Right atrium auricular region (tissue), 2 donors: ENCODE measurements at regions not wholly inside any gene's neighbourhood (a gene's known extent, or its start where the extent isn't known, plus 50 kb on each side); places are given as distances from the start of the nearest gene placed in this dataset.

Experiments
- DNase-seq: peaks from one replicate; pipeline ENCODE4 v3.0.0-alpha.2; 2019; ENCODE audit warnings: low spot score
- H3K27ac ChIP-seq, 2 donors: fragments of 200-600 bp; sonication (generic); 1 replicate in 1 of 2; 2 replicates in 1 of 2; pipeline ENCODE4 v1.5.1; 2016 to 2019
- H3K27me3 ChIP-seq, 2 donors: fragments of 200-600 bp; sonication (generic); one replicate each; pipeline versions ENCODE4 v1.5.1 to v1.6.0; 2017 to 2019
- H3K36me3 ChIP-seq: fragments of 200-600 bp; sonication (generic); one replicate; pipeline ENCODE4 v1.5.1; 2016
- H3K4me1 ChIP-seq, 2 donors: fragments of 200-600 bp; sonication (generic); one replicate each; pipeline versions ENCODE4 v1.5.1 to v1.6.0; 2017 to 2019
- H3K4me3 ChIP-seq, 2 donors: fragments of 200-600 bp; sonication (generic); 1 replicate in 1 of 2; 2 replicates in 1 of 2; pipeline ENCODE4 v1.5.1; 2017 to 2019; ENCODE audit warnings: mild to moderate bottlenecking in 1 of 2, moderate library complexity in 1 of 2
- H3K9me3 ChIP-seq, 2 donors: fragments of 200-600 bp; sonication (generic); one replicate each; pipeline ENCODE4 v1.5.1; 2019
- CTCF ChIP-seq, 2 donors: fragments of 200-600 bp; sonication (generic); IDR thresholded peaks; one replicate each; pipeline ENCODE4 v1.5.1; 2019; ENCODE audit warnings: antibody characterized with exemption in 2 of 2

GRCh38 chr12:89129167-89129870 is 223.0 kb downstream of the DUSP6 start:
- no peaks in the 10 kb centered on the region for H3K4me1 ChIP-seq
- no peak for DNase-seq

GRCh38 chr12:89126712-89127111 is 225.6 kb downstream of the DUSP6 start:
- H3K9me3 ChIP-seq, result no peaks in the 10 kb centered on the region
- H3K4me1 ChIP-seq, result no peaks in the 10 kb centered on the region
- H3K27ac ChIP-seq, result no peak overlapping the region
- H3K36me3 ChIP-seq, result no peaks in the 10 kb centered on the region
- H3K4me3 ChIP-seq, result no peak overlapping the region
- TF ChIP-seq CTCF (IDR thresholded peaks at IDR 0.05), result no peak
- H3K27me3 ChIP-seq, result no peaks in the 10 kb centered on the region
- no peak for DNase-seq

More at GRCh38 chr12:89129167-89129870, 223.0 kb downstream of the DUSP6 start:
- Histone ChIP-seq H3K27ac (no peak overlapping the region), H3K36me3 (no peaks in the 10 kb centered on the region), H3K9me3 (no peaks in the 10 kb centered on the region), H3K4me3 (no peak overlapping the region), H3K27me3 (no peaks in the 10 kb centered on the region)
- no peak for TF ChIP-seq CTCF (IDR thresholded peaks at IDR 0.05)

- Histone ChIP-seq H3K9me3 (no peaks in the 10 kb centered on the region), H3K27me3 (no peaks in the 10 kb centered on the region), H3K36me3 (no peaks in the 10 kb centered on the region), H3K27ac (no peak overlapping the region), H3K4me3 (no peak overlapping the region), H3K4me1 (no peaks in the 10 kb centered on the region)
- TF ChIP-seq CTCF (IDR thresholded peaks at IDR 0.05), result no peak
- no peak for DNase-seq
Measured at GRCh38 chr12:89122852-89123251, 229.4 kb downstream of the DUSP6 start.

- H3K36me3 ChIP-seq, result no peaks in the 10 kb centered on the region
- H3K4me3 ChIP-seq, result no peak overlapping the region
- no peak for DNase-seq
- peaks cover 0 to 6% of the 10 kb centered on the region in 2 donors for H3K4me1 ChIP-seq
- no peaks in the 10 kb centered on the region for H3K27me3 ChIP-seq
- no peak overlapping the region for H3K27ac ChIP-seq
- no peaks in the 10 kb centered on the region for H3K9me3 ChIP-seq
- no peak for TF ChIP-seq CTCF (IDR thresholded peaks at IDR 0.05)
Measured at GRCh38 chr12:89117448-89118034, 234.8 kb downstream of the DUSP6 start.

GRCh38 chr12:89111964-89112363 is 240.3 kb downstream of the DUSP6 start:
- Histone ChIP-seq H3K4me1 (no peaks in the 10 kb centered on the region), H3K27me3 (no peaks in the 10 kb centered on the region)
- TF ChIP-seq CTCF (IDR thresholded peaks at IDR 0.05), result no peak

More at GRCh38 chr12:89111964-89112363, 240.3 kb downstream of the DUSP6 start:
- no peak overlapping the region for H3K4me3 ChIP-seq
- no peaks in the 10 kb centered on the region for H3K9me3 ChIP-seq
- no peaks in the 10 kb centered on the region for H3K36me3 ChIP-seq
- no peak for DNase-seq
- no peak overlapping the region for H3K27ac ChIP-seq
